Upper lobe of left lung (tissue), 6 donors: ENCODE measurements at regions not wholly inside any gene's neighbourhood (a gene's known extent, or its start where the extent isn't known, plus 50 kb on each side); places are given as distances from the start of the nearest gene placed in this dataset.

Source experiments
- ATAC-seq, 2 donors: fragments of 200-7000 bp; cut with Tn5 transposase; one replicate each; pipeline ENCODE4 v1.9.1; 2022; ENCODE audit warnings: mild to moderate bottlenecking in 2 of 2, moderate library complexity in 2 of 2; ENCODE audit not compliant: low FRiP score in 2 of 2
- DNase-seq, 2 donors: peaks; one replicate each; pipeline ENCODE4 v3.0.0-alpha.2; 2019 to 2020
- H3K27ac ChIP-seq, 4 donors: fragments of 200-600 bp; sonication (generic); one replicate each; pipeline ENCODE4 v1.5.1; 2016 to 2019
- H3K27me3 ChIP-seq, 4 donors: fragments of 200-600 bp; sonication (generic); one replicate each; pipeline ENCODE4 v1.5.1; 2017 to 2019
- H3K36me3 ChIP-seq, 4 donors: fragments of 200-600 bp; sonication (generic); one replicate each; pipeline ENCODE4 v1.5.1; 2016 to 2019
- H3K4me1 ChIP-seq, 4 donors: fragments of 200-600 bp; sonication (generic); one replicate each; pipeline ENCODE4 v1.5.1; 2018 to 2019
- H3K4me3 ChIP-seq, 4 donors: fragments of 200-600 bp; sonication (generic); one replicate each; pipeline ENCODE4 v1.5.1; 2017 to 2019; ENCODE audit warnings: mild to moderate bottlenecking in 2 of 4, moderate library complexity in 1 of 4
- H3K9me3 ChIP-seq, 4 donors: fragments of 200-600 bp; sonication (generic); one replicate each; pipeline ENCODE4 v1.5.1; 2018 to 2019
- EP300 ChIP-seq, 4 donors: sonication (generic); formaldehyde crosslinking; IDR thresholded peaks; one replicate each; pipeline ENCODE4 v1.5.1; 2017; ENCODE audit warnings: antibody characterized with exemption in 4 of 4, control low read depth in 2 of 4
- POLR2A ChIP-seq, 4 donors: fragments of 450-650 bp; IDR thresholded peaks; one replicate each; pipeline ENCODE4 v1.5.1; 2016 to 2017; ENCODE audit warnings: antibody characterized with exemption in 4 of 4, mild to moderate bottlenecking in 2 of 4
- POLR2AphosphoS5 ChIP-seq, 2 donors: sonication (generic); formaldehyde crosslinking; IDR thresholded peaks; one replicate each; pipeline ENCODE4 v1.5.1; 2017; ENCODE audit warnings: antibody characterized with exemption in 2 of 2
- WGBS, 2 donors: methylation state at CpG; one replicate each; pipeline ENCODE4 v1.1.5; 2017 to 2018; 5-methylcytosine and 5-hydroxymethylcytosine counted together
- TF ChIP-seq, protein P1 (sequence below), 6 experiments: fragments of 450-650 bp in 4 of 6; fragments of 200-600 bp in 2 of 6; sonication (generic) in 2 of 6; IDR thresholded peaks; one replicate each; pipeline ENCODE4 v1.5.1; 2016 to 2019; ENCODE audit warnings: antibody characterized with exemption in 6 of 6
- donor health status: DM: no; HTN: no; CAD: no; lungs with moderate emphysema.
- donor health status: DM: no; HTN: yes; CAD: no; lungs with severe emphysema.

GRCh38 chr2:8006626-8007025 is 675.2 kb upstream of the ID2 start:
- Histone ChIP-seq H3K27me3 (no peaks in the 10 kb centered on the region), H3K4me3 (no peak overlapping the region), H3K27ac (no peak overlapping the region), H3K4me1 (peaks cover 0 to 5% (median 1%) of the 10 kb centered on the region in 4 donors), H3K9me3 (no peaks in the 10 kb centered on the region), H3K36me3 (no peaks in the 10 kb centered on the region)
- no peak for TF ChIP-seq EP300 (IDR thresholded peaks at IDR 0.05)
- TF ChIP-seq POLR2A (IDR thresholded peaks at IDR 0.05) = no peak
- TF ChIP-seq, protein P1, sequence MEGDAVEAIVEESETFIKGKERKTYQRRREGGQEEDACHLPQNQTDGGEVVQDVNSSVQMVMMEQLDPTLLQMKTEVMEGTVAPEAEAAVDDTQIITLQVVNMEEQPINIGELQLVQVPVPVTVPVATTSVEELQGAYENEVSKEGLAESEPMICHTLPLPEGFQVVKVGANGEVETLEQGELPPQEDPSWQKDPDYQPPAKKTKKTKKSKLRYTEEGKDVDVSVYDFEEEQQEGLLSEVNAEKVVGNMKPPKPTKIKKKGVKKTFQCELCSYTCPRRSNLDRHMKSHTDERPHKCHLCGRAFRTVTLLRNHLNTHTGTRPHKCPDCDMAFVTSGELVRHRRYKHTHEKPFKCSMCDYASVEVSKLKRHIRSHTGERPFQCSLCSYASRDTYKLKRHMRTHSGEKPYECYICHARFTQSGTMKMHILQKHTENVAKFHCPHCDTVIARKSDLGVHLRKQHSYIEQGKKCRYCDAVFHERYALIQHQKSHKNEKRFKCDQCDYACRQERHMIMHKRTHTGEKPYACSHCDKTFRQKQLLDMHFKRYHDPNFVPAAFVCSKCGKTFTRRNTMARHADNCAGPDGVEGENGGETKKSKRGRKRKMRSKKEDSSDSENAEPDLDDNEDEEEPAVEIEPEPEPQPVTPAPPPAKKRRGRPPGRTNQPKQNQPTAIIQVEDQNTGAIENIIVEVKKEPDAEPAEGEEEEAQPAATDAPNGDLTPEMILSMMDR (IDR thresholded peaks at IDR 0.05) = no peak
- TF ChIP-seq POLR2AphosphoS5 (IDR thresholded peaks at IDR 0.05) = no peak
- DNase-seq (no peak), ATAC-seq (no peak)
- WGBS, 2 donors = 79 to 87% methylated on average over 3 of the region's 3 CpGs

DNA sequence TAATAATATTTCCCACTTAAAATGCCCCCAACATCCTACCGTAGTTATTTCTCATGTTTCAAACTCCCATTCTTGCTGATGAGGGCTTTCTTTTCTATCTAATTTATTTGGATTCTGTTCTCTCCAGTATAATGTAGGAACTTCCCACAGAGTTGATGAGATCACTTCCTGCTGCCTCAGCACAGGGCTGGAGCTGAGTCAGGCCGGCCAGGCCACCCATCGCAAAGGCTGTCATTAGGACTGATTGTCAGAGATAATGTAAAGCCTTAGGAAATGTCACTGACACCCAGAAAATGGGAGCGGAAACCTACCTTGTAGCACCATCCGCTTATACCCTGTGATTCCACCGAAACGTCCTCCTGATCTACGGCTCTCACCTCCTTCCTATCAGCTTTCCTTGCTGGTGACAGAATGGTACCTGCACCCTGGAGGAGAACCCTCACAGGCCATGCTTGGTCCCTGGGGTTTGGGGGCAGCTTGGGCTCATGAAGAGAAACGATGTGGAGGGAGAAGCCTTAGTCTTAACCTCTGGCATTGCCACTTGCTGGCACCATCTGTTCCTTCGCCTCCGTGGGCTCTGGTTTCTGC is 672.8 kb upstream of the ID2 start:
- no peak overlapping the region for H3K4me3 ChIP-seq
- no peaks in the 10 kb centered on the region for H3K27me3 ChIP-seq
- WGBS, 2 donors = 86 to 89% methylated on average over 11 of the region's 11 CpGs
- DNase-seq (no peak), ATAC-seq (no peak)
- no peaks in the 10 kb centered on the region for H3K36me3 ChIP-seq
- no peak overlapping the region for H3K27ac ChIP-seq
- peaks cover 0 to 3% (median 0%) of the 10 kb centered on the region in 4 donors for H3K4me1 ChIP-seq
- no peak for TF ChIP-seq EP300 (IDR thresholded peaks at IDR 0.05)
- no peak for TF ChIP-seq POLR2A (IDR thresholded peaks at IDR 0.05)
- TF ChIP-seq POLR2AphosphoS5 (IDR thresholded peaks at IDR 0.05) = no peak
- TF ChIP-seq, protein P1 (IDR thresholded peaks at IDR 0.05) = no peak
- no peaks in the 10 kb centered on the region for H3K9me3 ChIP-seq

DNA sequence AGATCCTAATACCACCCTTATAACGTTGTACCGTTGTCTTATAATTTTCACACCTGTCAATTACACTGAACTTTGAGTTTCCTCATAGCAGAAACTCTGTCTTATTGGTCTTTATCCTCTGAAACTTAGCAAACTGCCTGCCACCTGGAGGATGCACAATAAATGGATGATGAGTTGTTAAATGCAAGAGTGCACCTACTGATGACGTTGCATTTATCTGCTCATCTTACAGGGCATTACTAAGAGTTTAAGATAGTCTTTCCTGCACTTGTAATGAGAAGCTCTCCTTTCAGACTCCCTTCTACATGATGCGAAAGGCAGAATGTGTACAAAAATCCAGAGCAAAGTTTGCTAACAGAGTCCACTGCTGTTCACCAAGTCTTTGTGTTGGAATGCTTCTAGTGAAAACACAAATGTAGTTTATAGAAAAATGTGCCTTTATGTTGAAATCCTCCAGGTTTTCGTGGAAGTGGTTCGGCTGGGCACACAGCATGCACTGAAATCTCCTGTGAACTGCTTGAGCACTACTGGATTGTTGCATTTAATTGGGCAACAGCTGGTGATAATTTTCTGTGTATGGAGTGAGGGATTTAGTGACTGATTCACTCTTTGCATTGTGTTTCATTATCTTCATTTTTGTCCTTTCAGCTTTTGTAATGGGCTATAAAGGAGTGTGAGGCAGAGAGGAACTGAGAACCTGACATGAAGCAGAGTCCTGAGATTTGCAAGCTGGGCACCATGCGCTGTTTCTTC is 665.8 kb upstream of the ID2 start:
- Histone ChIP-seq H3K4me3 (no peak overlapping the region), H3K4me1 (no peaks in the 10 kb centered on the region), H3K27ac (no peak overlapping the region), H3K9me3 (no peaks in the 10 kb centered on the region), H3K27me3 (no peaks in the 10 kb centered on the region), H3K36me3 (no peaks in the 10 kb centered on the region)
- 84 to 86% methylated on average over 7 of the region's 7 CpGs for WGBS, 2 donors
- TF ChIP-seq EP300 (IDR thresholded peaks at IDR 0.05) (no peak), POLR2AphosphoS5 (IDR thresholded peaks at IDR 0.05) (no peak), POLR2A (IDR thresholded peaks at IDR 0.05) (no peak)
- TF ChIP-seq, protein P1 (IDR thresholded peaks at IDR 0.05) = no peak
- DNase-seq = no peak
- no peak for ATAC-seq

DNA sequence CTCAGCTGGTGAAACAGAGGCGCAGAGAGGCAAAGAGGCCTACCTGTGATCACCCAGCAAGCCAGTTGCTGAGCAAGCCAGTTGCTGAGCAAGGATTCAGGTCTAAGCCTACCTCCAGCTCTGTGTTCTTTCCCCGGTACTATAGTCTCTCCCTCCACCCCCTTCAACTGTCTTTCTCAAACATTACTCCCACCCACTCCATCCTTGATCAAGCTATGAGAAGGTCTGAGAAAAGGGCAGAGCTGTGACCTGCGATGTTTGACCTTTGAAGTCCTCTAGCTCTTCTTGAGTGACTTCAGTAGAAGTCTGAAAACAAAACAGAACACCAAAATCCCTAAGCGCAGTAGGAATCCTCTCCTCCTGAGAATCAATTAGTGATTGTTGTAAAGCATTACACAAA is 665.2 kb upstream of the ID2 start:
- Histone ChIP-seq H3K4me1 (no peaks in the 10 kb centered on the region), H3K27me3 (no peaks in the 10 kb centered on the region), H3K36me3 (no peaks in the 10 kb centered on the region), H3K4me3 (no peak overlapping the region), H3K9me3 (no peaks in the 10 kb centered on the region), H3K27ac (no peak overlapping the region)
- no peak for TF ChIP-seq POLR2AphosphoS5 (IDR thresholded peaks at IDR 0.05)
- no peak for TF ChIP-seq EP300 (IDR thresholded peaks at IDR 0.05)
- TF ChIP-seq, protein P1 (IDR thresholded peaks at IDR 0.05) = no peak
- no peak for TF ChIP-seq POLR2A (IDR thresholded peaks at IDR 0.05)
- ATAC-seq = no peak
- WGBS, 2 donors = 90% methylated on average over 4 of the region's 4 CpGs
- no peak for DNase-seq

GRCh38 chr2:8018956-8019355 is 662.9 kb upstream of the ID2 start:
- Histone ChIP-seq H3K9me3 (no peaks in the 10 kb centered on the region), H3K4me1 (no peaks in the 10 kb centered on the region), H3K27me3 (no peaks in the 10 kb centered on the region), H3K4me3 (no peak overlapping the region), H3K27ac (no peak overlapping the region), H3K36me3 (no peaks in the 10 kb centered on the region)
- WGBS, 2 donors = 93 to 96% methylated on average over 8 of the region's 8 CpGs
- no peak for DNase-seq
- no peak for ATAC-seq
- no peak for TF ChIP-seq EP300 (IDR thresholded peaks at IDR 0.05)
- TF ChIP-seq POLR2A (IDR thresholded peaks at IDR 0.05) = no peak
- no peak for TF ChIP-seq POLR2AphosphoS5 (IDR thresholded peaks at IDR 0.05)
- TF ChIP-seq, protein P1 (IDR thresholded peaks at IDR 0.05) = no peak
